SU-DHL-6 (cell line): ENCODE measurements at regions not wholly inside any gene's neighbourhood (a gene's known extent, or its start where the extent isn't known, plus 50 kb on each side); places are given as distances from the start of the nearest gene placed in this dataset.

ENCODE experiments used
- H2AFZ ChIP-seq: fragments of 200-600 bp; sonication (generic); 2 replicates; pipeline ENCODE4 v1.6.1; 2014; ENCODE audit warnings: low read depth, mild to moderate bottlenecking, moderate library complexity, mixed read lengths, antibody characterized with exemption, low read length; ENCODE audit not compliant: severe bottlenecking
- H3F3A ChIP-seq: fragments of 200-600 bp; shearing (Covaris generic); 2 replicates; pipeline ENCODE4 v1.6.0; 2016; ENCODE audit warnings: antibody characterized with exemption, mild to moderate bottlenecking; ENCODE audit not compliant: insufficient read depth
- H3K27ac ChIP-seq: fragments of 200-600 bp; sonication (generic); 2 replicates; pipeline ENCODE4 v1.5.1; 2016; ENCODE audit warnings: low read depth, mild to moderate bottlenecking, low read length, moderate library complexity, mixed read lengths
- H3K27me3 ChIP-seq: fragments of 200-600 bp; sonication (generic), shearing (Covaris generic); 2 replicates; pipeline ENCODE4 v1.6.0; 2014; ENCODE audit warnings: mild to moderate bottlenecking, low read length
- H3K36me3 ChIP-seq: fragments of 200-600 bp; sonication (generic); 2 replicates; pipeline ENCODE4 v1.6.1; 2014; ENCODE audit warnings: mild to moderate bottlenecking, low read length, mixed read lengths
- H3K4me2 ChIP-seq: fragments of 300-600, 200-600 bp; shearing (Covaris generic), sonication (generic); 2 replicates; pipeline ENCODE4 v1.6.0; 2014; ENCODE audit warnings: low read length, low read depth, mild to moderate bottlenecking; ENCODE audit not compliant: poor library complexity, severe bottlenecking
- H3K4me3 ChIP-seq: fragments of 200-600 bp; sonication (generic); 2 replicates; pipeline ENCODE4 v1.5.1; 2014; ENCODE audit warnings: antibody characterized with exemption, low read length, mild to moderate bottlenecking, mixed read lengths; ENCODE audit not compliant: insufficient read depth, poor library complexity, severe bottlenecking
- H3K79me2 ChIP-seq: fragments of 200-600 bp; sonication (generic); 2 replicates; pipeline ENCODE4 v1.6.1; 2014; ENCODE audit warnings: mild to moderate bottlenecking, low read length, moderate library complexity; ENCODE audit not compliant: insufficient read depth
- H3K9ac ChIP-seq: fragments of 200-600 bp; sonication (generic); 2 replicates; pipeline ENCODE4 v1.7.0; 2014; ENCODE audit warnings: mild to moderate bottlenecking, low read length
- H3K9me2 ChIP-seq: fragments of 200-600 bp; sonication (generic); replicated peaks from 2 replicates; pipeline ENCODE4 v1.6.1; 2014; ENCODE audit warnings: low read length; ENCODE audit not compliant: insufficient read depth
- H3K9me3 ChIP-seq: fragments of 200-600 bp; sonication (generic); 2 replicates; pipeline ENCODE4 v1.6.1; 2014; ENCODE audit warnings: low read length, mixed read lengths; ENCODE audit not compliant: insufficient read depth
- H4K20me1 ChIP-seq: fragments of 200-600 bp; sonication (generic); 2 replicates; pipeline ENCODE4 v1.6.1; 2014; ENCODE audit warnings: low read depth, mild to moderate bottlenecking, antibody characterized with exemption, low read length, moderate library complexity, mixed read lengths
- EZH2phosphoT487 ChIP-seq: fragments of 200-600 bp; sonication (generic), shearing (Covaris generic); conservative IDR thresholded peaks from 2 replicates; pipeline ENCODE4 v1.6.1; 2018; ENCODE audit warnings: mild to moderate bottlenecking, antibody characterized with exemption, low read length, moderate library complexity, mixed read lengths
- TF ChIP-seq, protein P1 (sequence below): fragments of 200-600 bp; sonication (generic); IDR thresholded peaks from one replicate; pipeline ENCODE4 v1.5.1; 2017; ENCODE audit warnings: antibody characterized with exemption, mild to moderate bottlenecking, low read length, moderate library complexity; ENCODE audit not compliant: insufficient read depth, poor library complexity, severe bottlenecking

DNA sequence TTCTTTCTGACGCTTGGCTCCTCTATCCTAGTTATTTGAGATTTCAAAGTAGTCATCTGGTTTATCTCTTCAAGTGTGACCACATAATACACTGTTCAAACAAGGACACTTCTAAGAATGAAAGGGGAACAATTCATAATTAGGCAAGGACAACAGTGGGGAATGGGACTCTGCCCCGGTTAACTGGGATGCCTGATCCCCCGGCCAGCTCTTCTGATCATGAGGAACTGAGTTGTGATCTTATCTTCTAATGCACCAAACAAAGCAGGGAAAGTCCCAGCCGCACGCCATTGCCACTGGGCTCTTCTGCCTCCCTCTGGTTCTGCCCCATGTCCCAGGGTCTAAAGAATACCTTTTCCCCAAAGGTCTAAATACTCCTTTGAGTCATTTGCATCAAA is 158.2 kb upstream of the IRF2BP2 start:
- TF ChIP-seq EZH2phosphoT487: no peak
- TF ChIP-seq, protein P1, sequence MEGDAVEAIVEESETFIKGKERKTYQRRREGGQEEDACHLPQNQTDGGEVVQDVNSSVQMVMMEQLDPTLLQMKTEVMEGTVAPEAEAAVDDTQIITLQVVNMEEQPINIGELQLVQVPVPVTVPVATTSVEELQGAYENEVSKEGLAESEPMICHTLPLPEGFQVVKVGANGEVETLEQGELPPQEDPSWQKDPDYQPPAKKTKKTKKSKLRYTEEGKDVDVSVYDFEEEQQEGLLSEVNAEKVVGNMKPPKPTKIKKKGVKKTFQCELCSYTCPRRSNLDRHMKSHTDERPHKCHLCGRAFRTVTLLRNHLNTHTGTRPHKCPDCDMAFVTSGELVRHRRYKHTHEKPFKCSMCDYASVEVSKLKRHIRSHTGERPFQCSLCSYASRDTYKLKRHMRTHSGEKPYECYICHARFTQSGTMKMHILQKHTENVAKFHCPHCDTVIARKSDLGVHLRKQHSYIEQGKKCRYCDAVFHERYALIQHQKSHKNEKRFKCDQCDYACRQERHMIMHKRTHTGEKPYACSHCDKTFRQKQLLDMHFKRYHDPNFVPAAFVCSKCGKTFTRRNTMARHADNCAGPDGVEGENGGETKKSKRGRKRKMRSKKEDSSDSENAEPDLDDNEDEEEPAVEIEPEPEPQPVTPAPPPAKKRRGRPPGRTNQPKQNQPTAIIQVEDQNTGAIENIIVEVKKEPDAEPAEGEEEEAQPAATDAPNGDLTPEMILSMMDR: no peak
- Histone ChIP-seq H2AFZ (no peak overlapping the region), H3F3A (peaks cover 16% of the 10 kb centered on the region), H3K9me3 (no peaks in the 10 kb centered on the region), H3K27me3 (no peaks in the 10 kb centered on the region), H3K36me3 (no peaks in the 10 kb centered on the region), H4K20me1 (no peaks in the 10 kb centered on the region), H3K9me2 (no peaks in the 10 kb centered on the region), H3K27ac (no peak overlapping the region), H3K9ac (no peak overlapping the region), H3K4me2 (no peak overlapping the region), H3K79me2 (no peaks in the 10 kb centered on the region), H3K4me3 (no peak overlapping the region)

DNA sequence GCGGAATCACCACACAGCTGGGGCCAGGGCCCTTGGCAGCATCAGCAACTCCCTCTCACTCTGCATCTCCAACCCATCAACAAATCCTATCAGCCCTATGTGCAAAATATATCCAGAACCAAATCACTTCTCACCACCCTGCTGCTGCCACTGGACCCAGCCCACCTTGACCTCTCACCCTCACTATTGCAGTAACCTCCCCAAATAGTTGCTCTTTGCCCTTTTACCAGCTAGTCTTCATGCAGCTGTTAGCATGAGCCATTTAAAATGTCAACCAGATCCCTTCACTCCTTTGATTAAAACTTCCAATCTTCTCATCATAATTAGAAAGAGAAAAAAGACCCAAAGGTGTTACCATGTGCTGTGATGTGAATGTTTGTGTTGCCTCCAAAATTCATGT is 155.7 kb upstream of the IRF2BP2 start:
- H2AFZ ChIP-seq: no peak overlapping the region
- no peaks in the 10 kb centered on the region for H3K79me2 ChIP-seq
- H3F3A ChIP-seq: no peaks in the 10 kb centered on the region
- H3K27ac ChIP-seq: no peak overlapping the region
- TF ChIP-seq, protein P1: no peak
- TF ChIP-seq EZH2phosphoT487: no peak
- no peaks in the 10 kb centered on the region for H3K9me2 ChIP-seq
- H3K4me3 ChIP-seq: no peak overlapping the region
- H3K4me2 ChIP-seq: no peak overlapping the region
- no peaks in the 10 kb centered on the region for H3K36me3 ChIP-seq
- no peaks in the 10 kb centered on the region for H3K27me3 ChIP-seq
- H4K20me1 ChIP-seq: no peaks in the 10 kb centered on the region
- no peaks in the 10 kb centered on the region for H3K9me3 ChIP-seq
- no peak overlapping the region for H3K9ac ChIP-seq

DNA sequence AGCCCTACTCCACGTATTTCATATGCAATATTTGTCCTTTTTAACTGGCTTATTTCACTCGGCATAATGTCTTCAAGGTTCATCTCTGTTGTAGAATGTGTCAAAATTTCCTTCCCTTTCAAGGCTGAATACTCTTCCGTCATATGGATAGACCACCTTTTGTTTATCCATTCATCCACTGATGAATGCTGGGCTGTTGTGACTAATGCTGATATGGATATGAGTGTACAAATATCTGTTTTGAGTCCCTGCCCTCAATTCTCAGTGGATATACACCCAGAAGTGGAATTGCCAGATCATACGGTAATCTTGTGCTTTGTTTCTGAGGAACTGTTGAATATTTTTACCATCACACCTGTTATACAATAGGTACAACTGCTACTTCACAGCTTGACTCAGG is 155.2 kb upstream of the IRF2BP2 start:
- H3K9ac ChIP-seq: no peak overlapping the region
- no peaks in the 10 kb centered on the region for H4K20me1 ChIP-seq
- no peaks in the 10 kb centered on the region for H3K27me3 ChIP-seq
- H3K9me2 ChIP-seq: no peaks in the 10 kb centered on the region
- TF ChIP-seq EZH2phosphoT487: no peak
- TF ChIP-seq, protein P1: no peak
- H3K79me2 ChIP-seq: no peaks in the 10 kb centered on the region
- no peak overlapping the region for H3K4me3 ChIP-seq
- H3F3A ChIP-seq: no peaks in the 10 kb centered on the region
- H3K9me3 ChIP-seq: no peaks in the 10 kb centered on the region
- no peak overlapping the region for H2AFZ ChIP-seq
- H3K4me2 ChIP-seq: no peak overlapping the region
- no peak overlapping the region for H3K27ac ChIP-seq
- H3K36me3 ChIP-seq: no peaks in the 10 kb centered on the region
